DMS153 treated with DMSO at 0.1 percent for 48 hours (cell line): ENCODE measurements at regions not wholly inside any gene's neighbourhood (a gene's known extent, or its start where the extent isn't known, plus 50 kb on each side); places are given as distances from the start of the nearest gene placed in this dataset.

Source experiments
- DNase-seq: peaks from one replicate; lab custom pipeline; 2025; ENCODE audit not compliant: unreplicated experiment; lab: John Stamatoyannopoulos, UW

GRCh38 chr5:152337484-152337883, 67.6 kb downstream of the NMUR2 start:
- no peak for DNase-seq

DNA sequence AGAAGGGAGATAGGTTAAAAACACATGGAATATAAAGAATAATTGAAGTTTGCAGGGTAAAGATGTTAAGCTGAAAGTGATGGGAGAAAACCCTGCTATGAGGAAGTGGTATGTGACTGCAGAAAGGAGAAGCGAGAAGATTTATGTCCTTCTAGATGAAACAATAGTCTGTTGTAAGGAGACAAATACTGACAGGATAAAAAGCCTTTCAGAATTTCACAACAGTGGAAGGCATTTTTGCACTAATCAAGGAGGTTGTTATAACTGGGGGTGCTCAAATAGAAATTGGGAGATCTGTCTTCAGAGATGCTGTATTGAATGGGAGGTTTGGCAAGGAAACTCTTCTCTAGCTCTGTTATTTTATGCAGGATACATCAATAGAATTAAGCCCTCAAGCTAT, 69.6 kb downstream of the NMUR2 start:
- no peak for DNase-seq

- peak; percentile 70 for DNase-seq
Measured at GRCh38 chr5:152332716-152333460, 72.2 kb downstream of the NMUR2 start.

- DNase-seq: no peak
Measured at GRCh38 chr5:152331718-152332117, 73.4 kb downstream of the NMUR2 start.

- no peak for DNase-seq
Measured at GRCh38 chr5:152331006-152331405, 74.1 kb downstream of the NMUR2 start.

DNA sequence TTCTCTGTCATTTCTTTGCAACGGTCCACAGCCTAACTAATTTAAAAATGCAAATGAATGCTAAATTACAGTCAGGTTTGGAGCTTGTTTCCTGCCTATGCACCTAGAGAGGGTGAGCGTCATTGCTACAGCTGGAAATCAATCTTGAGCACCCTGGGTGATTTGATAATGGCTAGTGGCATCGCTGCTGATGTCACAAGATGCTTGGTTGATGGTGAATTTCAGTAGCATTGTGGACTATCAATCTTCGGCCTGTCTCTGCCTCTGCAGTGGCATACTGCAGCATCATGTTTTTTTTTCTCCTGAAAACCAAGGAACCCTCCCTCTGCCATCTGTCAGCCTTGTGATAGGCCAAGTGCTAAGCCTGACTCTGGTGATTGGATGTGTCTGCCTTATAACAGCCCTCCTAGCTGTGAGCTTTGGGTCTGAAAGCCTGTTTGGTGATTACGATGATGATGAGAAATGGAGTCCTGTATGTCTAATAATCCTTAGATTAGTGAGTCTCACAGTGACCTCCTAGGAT, 75.3 kb downstream of the NMUR2 start:
- DNase-seq: no peak

GRCh38 chr5:152329207-152329606, 75.9 kb downstream of the NMUR2 start:
- peak; percentile 9 for DNase-seq

- no peak for DNase-seq
Measured at GRCh38 chr5:152315942-152316341, 89.1 kb downstream of the NMUR2 start.

- DNase-seq: no peak
Measured at GRCh38 chr5:152314196-152314829, 90.8 kb downstream of the NMUR2 start.

DNA sequence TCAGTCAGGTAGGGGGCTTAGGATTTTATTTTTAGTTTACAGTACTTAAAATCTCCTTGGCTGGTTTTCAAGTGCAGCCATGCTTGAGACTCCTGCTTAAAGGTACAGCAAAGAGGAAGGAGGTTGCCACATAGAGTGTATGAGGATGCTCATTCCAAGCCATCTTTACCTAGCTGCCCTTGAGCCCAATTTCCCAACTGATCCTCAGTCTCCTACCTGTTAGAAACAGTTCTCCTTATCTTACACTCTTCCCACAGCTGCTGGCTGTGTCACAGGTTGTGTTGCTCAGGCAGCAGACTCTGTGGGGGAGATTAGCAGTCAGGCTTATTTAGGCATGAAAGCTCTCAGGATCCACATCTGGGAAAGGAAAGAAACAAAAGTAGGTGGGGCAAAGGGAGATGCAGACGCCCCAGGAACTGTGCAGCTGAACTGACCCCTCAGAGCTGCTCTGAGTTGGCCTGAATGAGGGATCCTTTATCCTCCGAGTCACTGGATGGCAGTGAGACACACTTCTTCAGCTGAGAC, 95.1 kb downstream of the NMUR2 start:
- DNase-seq: no peak

DNA sequence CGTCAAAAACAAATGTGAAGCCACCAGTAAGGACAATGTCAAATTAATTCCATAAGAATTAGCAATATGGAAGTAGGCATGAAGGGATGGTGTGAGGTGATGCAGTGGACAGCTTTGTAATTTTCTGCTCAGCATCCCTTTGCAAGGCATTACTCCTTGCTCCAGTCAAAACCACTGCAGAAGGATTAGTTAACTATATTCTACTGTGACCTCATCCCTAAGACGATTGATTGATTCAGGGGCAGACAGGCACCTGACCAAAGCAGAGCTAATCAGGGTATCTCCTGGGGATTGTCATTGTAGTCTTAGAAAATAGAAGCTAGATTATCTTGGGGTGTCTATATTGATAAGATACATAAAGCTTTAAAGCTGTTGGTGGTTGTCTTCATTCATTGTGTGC, 98.7 kb downstream of the NMUR2 start:
- DNase-seq: no peak

DNA sequence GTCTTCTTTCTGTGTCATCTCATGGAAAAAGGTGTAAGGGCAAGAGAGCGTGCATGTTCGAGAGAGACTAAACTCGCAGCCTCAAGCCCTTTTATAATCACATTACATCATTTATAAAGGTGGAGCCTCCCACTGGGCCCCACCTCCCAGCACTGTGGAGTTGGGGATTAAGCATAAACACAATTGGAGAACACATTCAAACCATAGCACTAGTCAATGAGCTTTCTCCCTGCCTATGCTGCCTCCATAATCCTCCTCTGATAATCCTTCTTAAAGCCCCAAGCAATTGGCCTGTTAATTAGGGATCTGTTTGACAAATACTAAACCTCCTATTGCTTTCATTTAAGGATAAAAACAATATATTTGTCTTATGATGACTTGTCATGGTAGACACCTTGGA, 99.6 kb downstream of the NMUR2 start:
- no peak for DNase-seq

- no peak for DNase-seq
Measured at GRCh38 chr5:152303841-152304240, 101.2 kb downstream of the NMUR2 start.

DNA sequence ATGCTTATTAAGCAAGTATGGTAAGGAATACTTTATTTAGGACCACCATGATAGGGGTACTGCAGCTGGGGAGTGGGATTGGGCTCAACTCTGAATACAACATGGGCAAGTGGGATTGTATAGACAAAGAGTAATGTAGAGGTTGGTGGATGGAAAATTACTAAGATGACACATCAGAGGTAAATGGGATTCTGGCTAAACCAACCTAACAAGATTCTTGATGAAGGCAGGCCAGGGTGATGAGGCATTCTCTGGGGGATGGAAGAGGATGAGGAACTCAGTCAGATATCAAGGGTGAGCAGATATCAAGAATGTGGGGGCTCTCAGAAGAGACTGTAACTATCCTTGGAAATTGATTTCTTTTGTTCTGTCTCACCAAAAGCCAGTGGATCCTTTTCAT, 107.2 kb downstream of the NMUR2 start:
- no peak for DNase-seq

DNA sequence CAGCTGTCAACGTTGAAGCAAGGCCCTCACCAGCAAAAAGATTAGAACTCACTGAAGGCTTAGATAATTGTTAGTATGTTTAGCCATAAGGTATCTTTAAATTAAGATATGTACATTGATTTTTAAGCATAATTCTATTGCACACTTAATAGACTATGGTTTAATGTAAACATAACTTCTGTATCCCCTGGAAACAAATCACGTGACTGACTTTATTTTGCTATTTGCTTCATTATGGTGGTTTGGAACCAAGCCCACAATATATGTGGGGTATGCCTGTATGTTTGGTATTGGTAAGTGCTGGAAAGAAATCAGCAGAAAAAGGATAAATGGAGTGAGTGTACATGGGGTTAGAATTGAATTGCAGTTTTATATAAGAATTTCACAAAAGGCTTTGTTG, 111.9 kb downstream of the NMUR2 start:
- DNase-seq: no peak

GRCh38 chr5:152290181-152290580, 114.9 kb downstream of the NMUR2 start:
- DNase-seq: no peak

DNA sequence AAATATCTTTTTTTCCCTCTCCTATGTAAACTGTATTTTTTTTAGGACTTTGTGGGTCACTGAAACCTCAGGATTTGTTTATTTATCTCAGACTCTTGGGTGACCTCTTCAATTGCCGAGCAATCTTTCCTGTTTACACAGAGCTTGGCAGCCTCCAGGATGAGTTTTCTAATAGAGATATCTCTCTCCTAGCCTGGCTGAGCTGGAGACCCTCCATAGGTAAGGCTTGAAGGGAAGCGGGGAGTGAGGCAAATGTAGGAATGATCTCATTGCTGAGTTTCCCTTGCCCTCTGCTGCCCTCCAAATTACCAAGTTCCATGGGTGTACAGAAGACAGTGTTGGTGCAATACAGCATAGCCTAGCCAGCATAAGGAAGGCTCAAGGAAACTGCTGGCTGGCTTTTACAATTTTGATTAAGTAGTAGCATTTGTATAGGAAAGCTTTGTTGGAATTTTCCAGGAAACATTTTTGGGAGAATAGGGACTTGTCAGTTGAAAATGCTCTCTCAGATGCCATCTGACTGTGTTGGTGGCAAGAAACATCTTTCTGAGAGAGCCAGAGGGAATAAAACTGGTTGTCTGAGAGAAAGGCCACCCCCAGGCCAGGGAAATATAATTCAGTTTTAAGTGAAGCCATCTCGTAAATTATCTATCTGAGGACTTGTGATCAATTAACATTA, 116.0 kb downstream of the NMUR2 start:
- no peak for DNase-seq

GRCh38 chr5:152288499-152288898, 116.6 kb downstream of the NMUR2 start:
- DNase-seq: no peak

- DNase-seq: no peak
Measured at GRCh38 chr5:152285764-152286163, 119.3 kb downstream of the NMUR2 start.

GRCh38 chr5:152282331-152282730, 122.7 kb downstream of the NMUR2 start:
- no peak for DNase-seq

DNA sequence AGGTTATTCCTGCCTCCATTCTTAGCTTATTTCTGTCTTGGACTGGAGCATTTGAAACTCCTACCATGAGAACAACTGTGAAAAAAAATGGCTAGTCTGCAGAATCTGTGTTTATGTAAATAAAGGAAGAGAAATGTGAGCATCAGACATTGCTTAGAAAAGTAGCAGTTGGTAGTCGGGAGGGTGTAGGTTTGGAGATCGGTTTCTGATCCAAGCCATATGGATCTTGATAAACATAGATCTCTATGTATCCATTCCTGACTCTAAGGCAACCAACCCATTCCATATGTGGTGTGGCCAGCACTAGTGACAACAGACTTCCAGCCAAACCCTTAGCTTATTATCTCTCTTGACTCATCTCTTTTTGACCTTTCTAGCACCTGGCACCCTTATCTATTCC, 127.1 kb downstream of the NMUR2 start:
- no peak for DNase-seq

DNA sequence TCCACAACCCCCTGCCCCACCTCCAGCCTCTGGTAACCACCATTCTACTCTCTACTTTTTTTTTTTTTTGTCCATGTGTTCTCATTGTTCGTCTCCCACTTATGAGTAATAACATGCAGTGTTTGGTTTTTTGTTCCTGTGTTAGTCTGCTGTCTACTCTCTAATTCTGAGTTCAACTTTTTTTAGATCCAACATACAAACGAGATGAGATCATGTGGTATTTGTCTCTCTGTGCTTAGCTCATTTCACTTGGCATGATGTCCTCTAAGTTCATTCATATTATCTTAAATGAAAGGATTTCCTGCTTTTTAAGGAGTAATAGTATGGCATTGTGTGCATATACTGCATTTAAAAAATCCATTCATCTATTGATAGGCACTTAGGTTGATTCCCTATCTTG, 130.9 kb downstream of the NMUR2 start:
- no peak for DNase-seq
